Heart left ventricle (tissue), 13 donors: ENCODE measurements at regions not wholly inside any gene's neighbourhood (a gene's known extent, or its start where the extent isn't known, plus 50 kb on each side); places are given as distances from the start of the nearest gene placed in this dataset.

Experiments
- CTCF ChIP-seq, 12 donors: fragments of 200-600 bp; sonication (generic) in 4 of 12; IDR thresholded peaks; one replicate each; pipeline versions ENCODE4 v1.5.0 to v1.8.0; 2018 to 2022; ENCODE audit warnings: antibody characterized with exemption in 12 of 12, mild to moderate bottlenecking in 5 of 12
- POLR2A ChIP-seq, 2 donors: fragments of 450-650 bp; IDR thresholded peaks; one replicate each; pipeline ENCODE4 v1.6.1; 2017; ENCODE audit warnings: antibody characterized with exemption in 2 of 2, mild to moderate bottlenecking in 2 of 2, moderate library complexity in 2 of 2
- donor health status: ischemic (EF 13 %, LVEDD 7.1; RV severe dilation, severe dysfunction).
- donor health status: DM: no; HTN: yes; CAD: no.
- donor health status: DM: no; HTN: no; CAD: no.
- donor health status: ischemic (EF 25% LVEDD 6.9; RV normal size, moderate dysfunction).
- donor health status: ischemic (EF 25% LVEDD 5.7; RV mildly dilated, moderate dysfunction).
- donor health status: ischemic (EF 35%, LVEDD 5.7; RV mildly dilated, moderate dysfunction).
- donor health status: nonischemic (EF 11% LVEDD 7.7; RV severe dilation, severe dysfunction).
- donor health status: DM: yes; HTN: yes; CAD: no.
- donor health status: PGD.
- donor health status: ischemic (EF 29% LVEDD 5.4; RV normal size, mild dysfunction).
- donor health status: nonischemic (EF 23%, LVEDD 6.1; RV moderate dilation, normal function).

DNA sequence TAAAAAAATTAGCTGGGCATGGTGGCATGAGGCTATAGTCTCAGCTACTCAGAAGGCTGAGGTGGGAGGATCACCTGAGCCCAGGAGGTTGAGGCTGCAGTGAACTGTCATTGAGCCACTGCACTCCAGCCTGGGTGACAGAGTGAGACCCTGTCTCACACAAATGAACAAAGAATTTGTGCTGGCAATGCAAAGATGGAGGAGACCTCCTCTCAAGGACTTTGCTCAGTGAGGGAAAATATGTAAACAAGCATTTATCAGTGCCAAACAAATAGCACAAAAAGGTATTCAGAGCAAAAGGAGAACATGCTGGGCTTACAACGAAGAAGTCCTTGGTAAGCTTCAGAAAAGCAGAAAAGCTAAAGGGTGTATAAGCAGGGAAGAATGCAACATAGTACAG is 113.1 kb upstream of the UMPS start:
- TF ChIP-seq POLR2A (IDR thresholded peaks at IDR 0.05), result no peak
- no peak for TF ChIP-seq CTCF (IDR thresholded peaks at IDR 0.05)
